ENCODE measurements at regions not wholly inside any gene's neighbourhood (a gene's known extent, or its start where the extent isn't known, plus 50 kb on each side); places are given as distances from the start of the nearest gene placed in this dataset.

GRCh38 chr2:39546409-39546808, 109.3 kb upstream of the MAP4K3 start:
- Histone ChIP-seq H3K4me3 (ENCODE audit: low read length) (no peak overlapping the region), H3K79me2 (ENCODE audit: low read length) (no peaks in the 10 kb centered on the region), H4K20me1 (ENCODE audit: insufficient read depth, low read depth, low read length) (no peaks in the 10 kb centered on the region), H3K27me3 (ENCODE audit: low read length) (no peaks in the 10 kb centered on the region), H3K4me1 (ENCODE audit: low read length) (no peaks in the 10 kb centered on the region), H3K9me3 (ENCODE audit: low read length) (no peaks in the 10 kb centered on the region), H3K36me3 (ENCODE audit: insufficient read depth, low read length) (no peaks in the 10 kb centered on the region), H2AFZ (ENCODE audit: low read length) (no peak overlapping the region), H3K9ac (ENCODE audit: low read length) (no peak overlapping the region), H3K4me2 (ENCODE audit: low read depth, low read length, poor library complexity, severe bottlenecking) (no peak overlapping the region), H3K27ac (ENCODE audit: low read length) (no peak overlapping the region), H3K9me2 (replicated peaks; ENCODE audit: insufficient read depth, low read length) (no peaks in the 10 kb centered on the region)
- DNase-seq: no peak

GRCh38 chr2:39546937-39547336, 109.9 kb upstream of the MAP4K3 start:
- no peaks in the 10 kb centered on the region for H3K4me1 ChIP-seq (ENCODE audit: low read length)
- H4K20me1 ChIP-seq (ENCODE audit: insufficient read depth, low read depth, low read length): no peaks in the 10 kb centered on the region
- H3K36me3 ChIP-seq (ENCODE audit: insufficient read depth, low read length): no peaks in the 10 kb centered on the region
- no peaks in the 10 kb centered on the region for H3K27me3 ChIP-seq (ENCODE audit: low read length)
- no peaks in the 10 kb centered on the region for H3K9me2 ChIP-seq (replicated peaks; ENCODE audit: insufficient read depth, low read length)
- no peaks in the 10 kb centered on the region for H3K9me3 ChIP-seq (ENCODE audit: low read length)
- H3K4me2 ChIP-seq (ENCODE audit: low read depth, low read length, poor library complexity, severe bottlenecking): no peak overlapping the region
- no peak overlapping the region for H3K27ac ChIP-seq (ENCODE audit: low read length)
- no peak for DNase-seq
- no peaks in the 10 kb centered on the region for H3K79me2 ChIP-seq (ENCODE audit: low read length)
- H2AFZ ChIP-seq (ENCODE audit: low read length): no peak overlapping the region
- no peak overlapping the region for H3K4me3 ChIP-seq (ENCODE audit: low read length)
- H3K9ac ChIP-seq (ENCODE audit: low read length): no peak overlapping the region

DNA sequence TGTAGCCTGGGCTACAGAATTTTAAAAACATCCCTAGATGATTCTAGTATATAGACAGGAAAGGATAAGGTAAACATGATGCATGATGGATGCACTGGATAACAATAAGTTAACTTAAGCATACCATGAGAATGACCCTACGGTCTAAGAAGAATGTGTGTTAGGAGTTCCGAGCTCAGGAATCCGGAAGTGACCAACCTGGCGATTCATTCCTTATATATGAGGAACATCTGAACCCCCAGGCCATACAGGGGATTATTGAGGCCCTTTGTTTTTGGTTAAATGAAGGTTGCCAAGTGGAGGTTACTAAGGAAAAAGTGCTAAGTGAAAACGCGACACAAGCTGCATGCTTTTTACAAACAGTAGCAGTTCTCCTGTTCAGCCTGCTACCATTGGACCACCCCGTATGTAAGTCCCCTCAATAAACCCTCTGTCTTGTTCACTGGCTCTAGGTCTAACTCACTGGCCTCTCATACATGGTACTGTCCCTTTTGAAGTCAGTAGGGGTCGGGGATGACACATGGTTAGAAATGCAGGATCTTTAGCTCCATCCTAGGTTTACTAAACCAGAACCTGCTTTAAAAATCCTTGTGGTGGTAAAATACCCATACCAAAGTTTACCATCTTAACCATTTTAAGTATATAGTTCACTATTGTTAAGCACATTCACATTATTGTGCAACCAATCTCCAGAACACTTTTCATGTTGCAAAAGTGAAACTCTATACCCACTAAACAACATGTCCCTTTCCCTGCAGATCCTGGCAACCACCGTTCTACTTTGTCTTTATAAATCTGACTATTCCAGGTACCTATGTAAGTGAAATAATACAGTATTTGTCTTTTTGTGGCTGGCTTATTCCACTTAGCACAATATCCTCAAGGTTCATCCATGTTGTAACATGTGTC, 111.0 kb upstream of the MAP4K3 start:
- no peak overlapping the region for H2AFZ ChIP-seq (ENCODE audit: low read length)
- no peaks in the 10 kb centered on the region for H3K27me3 ChIP-seq (ENCODE audit: low read length)
- DNase-seq: no peak
- no peak overlapping the region for H3K4me3 ChIP-seq (ENCODE audit: low read length)
- no peak overlapping the region for H3K27ac ChIP-seq (ENCODE audit: low read length)
- no peaks in the 10 kb centered on the region for H3K9me3 ChIP-seq (ENCODE audit: low read length)
- no peaks in the 10 kb centered on the region for H3K4me1 ChIP-seq (ENCODE audit: low read length)
- H3K9me2 ChIP-seq (replicated peaks; ENCODE audit: insufficient read depth, low read length): no peaks in the 10 kb centered on the region
- no peaks in the 10 kb centered on the region for H4K20me1 ChIP-seq (ENCODE audit: insufficient read depth, low read depth, low read length)
- no peaks in the 10 kb centered on the region for H3K36me3 ChIP-seq (ENCODE audit: insufficient read depth, low read length)
- no peaks in the 10 kb centered on the region for H3K79me2 ChIP-seq (ENCODE audit: low read length)
- no peak overlapping the region for H3K4me2 ChIP-seq (ENCODE audit: low read depth, low read length, poor library complexity, severe bottlenecking)
- H3K9ac ChIP-seq (ENCODE audit: low read length): no peak overlapping the region

DNA sequence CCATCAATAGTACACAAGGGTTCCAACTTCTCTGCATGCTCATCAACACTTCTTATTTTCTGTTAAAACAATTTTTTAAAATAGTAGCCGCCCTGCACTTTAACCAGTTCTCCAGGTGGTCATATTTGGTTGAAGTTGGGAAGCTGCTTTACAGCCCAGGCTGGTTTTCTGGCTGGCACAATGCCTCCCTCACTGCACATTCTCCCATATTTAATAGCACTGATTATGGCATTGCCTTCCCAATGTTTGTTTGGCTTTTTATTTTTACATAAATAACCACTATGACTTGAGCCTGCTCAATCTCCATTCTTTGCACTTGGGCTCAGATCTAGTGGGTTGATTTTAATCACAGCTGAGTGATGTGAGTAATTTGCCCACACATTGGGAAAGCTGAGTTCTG, 111.9 kb upstream of the MAP4K3 start:
- Histone ChIP-seq H3K4me1 (ENCODE audit: low read length) (no peaks in the 10 kb centered on the region), H4K20me1 (ENCODE audit: insufficient read depth, low read depth, low read length) (no peaks in the 10 kb centered on the region), H3K4me3 (ENCODE audit: low read length) (no peak overlapping the region), H3K4me2 (ENCODE audit: low read depth, low read length, poor library complexity, severe bottlenecking) (no peak overlapping the region), H3K9ac (ENCODE audit: low read length) (no peak overlapping the region), H3K9me2 (replicated peaks; ENCODE audit: insufficient read depth, low read length) (no peaks in the 10 kb centered on the region), H2AFZ (ENCODE audit: low read length) (no peak overlapping the region), H3K9me3 (ENCODE audit: low read length) (no peaks in the 10 kb centered on the region), H3K79me2 (ENCODE audit: low read length) (no peaks in the 10 kb centered on the region), H3K27me3 (ENCODE audit: low read length) (no peaks in the 10 kb centered on the region), H3K36me3 (ENCODE audit: insufficient read depth, low read length) (no peaks in the 10 kb centered on the region), H3K27ac (ENCODE audit: low read length) (no peak overlapping the region)
- no peak for DNase-seq

- Histone ChIP-seq H3K9me2 (replicated peaks; ENCODE audit: insufficient read depth, low read length) (no peaks in the 10 kb centered on the region), H3K9ac (ENCODE audit: low read length) (no peak overlapping the region), H3K4me2 (ENCODE audit: low read depth, low read length, poor library complexity, severe bottlenecking) (no peak overlapping the region), H3K36me3 (ENCODE audit: insufficient read depth, low read length) (no peaks in the 10 kb centered on the region), H3K79me2 (ENCODE audit: low read length) (no peaks in the 10 kb centered on the region), H3K27me3 (ENCODE audit: low read length) (no peaks in the 10 kb centered on the region), H3K4me3 (ENCODE audit: low read length) (no peak overlapping the region), H4K20me1 (ENCODE audit: insufficient read depth, low read depth, low read length) (no peaks in the 10 kb centered on the region), H2AFZ (ENCODE audit: low read length) (no peak overlapping the region), H3K9me3 (ENCODE audit: low read length) (no peaks in the 10 kb centered on the region), H3K27ac (ENCODE audit: low read length) (no peak overlapping the region), H3K4me1 (ENCODE audit: low read length) (no peaks in the 10 kb centered on the region)
- DNase-seq: no peak
These were observed 112.8 kb upstream of the MAP4K3 start for GRCh38 chr2:39549718-39550464.

DNA sequence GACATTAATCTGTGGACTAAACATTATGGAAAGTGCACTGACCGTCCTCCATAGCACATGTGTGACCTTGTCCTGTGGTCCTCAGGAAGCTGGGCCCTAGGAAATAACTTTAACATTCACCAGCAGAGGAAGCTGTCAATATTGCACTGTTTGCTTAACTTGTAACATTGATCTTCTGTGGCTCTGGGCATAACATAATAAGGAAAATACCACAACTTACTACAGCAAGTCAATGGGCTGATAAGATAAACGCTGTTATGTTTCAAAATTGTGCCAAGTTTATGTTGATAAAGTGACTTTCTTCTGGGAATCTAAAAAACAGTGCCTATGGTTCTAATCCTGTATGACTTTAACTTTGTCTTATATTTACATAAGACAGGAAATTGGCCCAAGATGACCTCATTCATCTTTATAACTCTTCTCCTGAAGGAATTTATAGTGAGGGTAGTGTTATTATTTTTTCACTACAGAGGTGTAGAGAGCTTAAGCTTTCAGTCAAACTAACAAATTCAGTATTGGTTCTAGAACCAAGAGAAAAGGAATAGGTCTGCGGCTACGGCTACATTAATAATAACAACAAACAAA, 113.7 kb upstream of the MAP4K3 start:
- no peaks in the 10 kb centered on the region for H4K20me1 ChIP-seq (ENCODE audit: insufficient read depth, low read depth, low read length)
- no peak overlapping the region for H2AFZ ChIP-seq (ENCODE audit: low read length)
- H3K4me2 ChIP-seq (ENCODE audit: low read depth, low read length, poor library complexity, severe bottlenecking): no peak overlapping the region
- no peak overlapping the region for H3K4me3 ChIP-seq (ENCODE audit: low read length)
- no peak for DNase-seq
- H3K27me3 ChIP-seq (ENCODE audit: low read length): no peaks in the 10 kb centered on the region
- no peak overlapping the region for H3K27ac ChIP-seq (ENCODE audit: low read length)
- H3K9me2 ChIP-seq (replicated peaks; ENCODE audit: insufficient read depth, low read length): no peaks in the 10 kb centered on the region
- H3K79me2 ChIP-seq (ENCODE audit: low read length): no peaks in the 10 kb centered on the region
- no peak overlapping the region for H3K9ac ChIP-seq (ENCODE audit: low read length)
- no peaks in the 10 kb centered on the region for H3K9me3 ChIP-seq (ENCODE audit: low read length)
- no peaks in the 10 kb centered on the region for H3K36me3 ChIP-seq (ENCODE audit: insufficient read depth, low read length)
- no peaks in the 10 kb centered on the region for H3K4me1 ChIP-seq (ENCODE audit: low read length)

DNA sequence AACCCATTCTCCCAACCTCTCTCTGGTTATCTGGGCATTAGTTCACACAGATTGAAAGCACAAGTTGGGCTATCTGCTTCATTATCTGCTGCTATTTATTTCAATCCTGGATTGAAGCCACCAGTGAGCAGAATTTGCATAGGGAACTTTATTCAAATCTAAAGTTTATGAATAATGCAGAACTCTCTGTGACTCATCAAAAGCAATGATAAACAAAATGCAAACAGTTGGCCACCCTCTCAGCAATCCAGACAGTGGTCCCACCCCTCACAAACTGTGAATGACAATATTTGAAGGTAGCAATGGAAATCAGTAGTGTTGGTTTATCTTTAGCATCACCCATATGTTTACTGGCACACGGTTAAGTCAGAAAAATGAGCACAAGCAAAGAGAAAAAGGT, 106.8 kb upstream of the TMEM178A start:
- H3K4me1 ChIP-seq (ENCODE audit: low read length): no peaks in the 10 kb centered on the region
- no peak overlapping the region for H3K27ac ChIP-seq (ENCODE audit: low read length)
- DNase-seq: no peak
- no peaks in the 10 kb centered on the region for H3K27me3 ChIP-seq (ENCODE audit: low read length)
- no peaks in the 10 kb centered on the region for H3K36me3 ChIP-seq (ENCODE audit: insufficient read depth, low read length)
- no peak overlapping the region for H3K4me3 ChIP-seq (ENCODE audit: low read length)
- no peak overlapping the region for H3K9ac ChIP-seq (ENCODE audit: low read length)
- no peak overlapping the region for H2AFZ ChIP-seq (ENCODE audit: low read length)
- H3K4me2 ChIP-seq (ENCODE audit: low read depth, low read length, poor library complexity, severe bottlenecking): no peak overlapping the region
- peaks cover 21% of the 10 kb centered on the region for H3K9me3 ChIP-seq (ENCODE audit: low read length)
- H3K79me2 ChIP-seq (ENCODE audit: low read length): no peaks in the 10 kb centered on the region
- H3K9me2 ChIP-seq (replicated peaks; ENCODE audit: insufficient read depth, low read length): no peaks in the 10 kb centered on the region
- H4K20me1 ChIP-seq (ENCODE audit: insufficient read depth, low read depth, low read length): no peaks in the 10 kb centered on the region

DNA sequence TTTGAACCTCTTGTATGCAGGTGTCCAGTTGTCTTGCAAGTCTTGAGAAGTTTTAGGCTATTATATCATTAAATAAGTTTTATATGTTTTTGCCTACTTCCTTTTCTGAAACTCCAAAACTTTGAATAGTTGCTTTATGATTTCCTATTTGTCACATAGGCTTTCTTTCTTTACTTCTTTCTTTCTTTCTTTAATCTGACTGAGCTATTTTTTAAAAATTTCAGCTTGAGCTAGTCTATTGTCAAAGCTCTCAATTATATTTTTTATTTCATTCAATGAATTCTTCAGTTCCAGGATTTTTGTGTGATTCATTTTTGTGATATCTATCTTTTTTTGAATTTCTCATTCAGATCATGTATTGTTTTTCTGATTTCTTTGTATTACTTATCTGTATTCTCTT, 102.1 kb upstream of the TMEM178A start:
- Histone ChIP-seq H3K9me3 (ENCODE audit: low read length) (peaks cover 32% of the 10 kb centered on the region), H4K20me1 (ENCODE audit: insufficient read depth, low read depth, low read length) (no peaks in the 10 kb centered on the region), H3K36me3 (ENCODE audit: insufficient read depth, low read length) (no peaks in the 10 kb centered on the region), H3K9me2 (replicated peaks; ENCODE audit: insufficient read depth, low read length) (no peaks in the 10 kb centered on the region), H3K27ac (ENCODE audit: low read length) (no peak overlapping the region), H3K9ac (ENCODE audit: low read length) (no peak overlapping the region), H3K27me3 (ENCODE audit: low read length) (no peaks in the 10 kb centered on the region), H3K4me3 (ENCODE audit: low read length) (no peak overlapping the region), H3K4me2 (ENCODE audit: low read depth, low read length, poor library complexity, severe bottlenecking) (no peak overlapping the region), H2AFZ (ENCODE audit: low read length) (no peak overlapping the region), H3K4me1 (ENCODE audit: low read length) (no peaks in the 10 kb centered on the region), H3K79me2 (ENCODE audit: low read length) (no peaks in the 10 kb centered on the region)
- peak; percentile 50 for DNase-seq

Data from Karpas-422 (cell line).